Hypothalamus (tissue), 51 donors: ENCODE measurements at regions not wholly inside any gene's neighbourhood (a gene's known extent, or its start where the extent isn't known, plus 50 kb on each side); places are given as distances from the start of the nearest gene placed in this dataset.

Experiments
- DNase-seq, 51 donors: peaks; one replicate each; lab custom pipeline; 2025; lab: John Stamatoyannopoulos, UW

DNA sequence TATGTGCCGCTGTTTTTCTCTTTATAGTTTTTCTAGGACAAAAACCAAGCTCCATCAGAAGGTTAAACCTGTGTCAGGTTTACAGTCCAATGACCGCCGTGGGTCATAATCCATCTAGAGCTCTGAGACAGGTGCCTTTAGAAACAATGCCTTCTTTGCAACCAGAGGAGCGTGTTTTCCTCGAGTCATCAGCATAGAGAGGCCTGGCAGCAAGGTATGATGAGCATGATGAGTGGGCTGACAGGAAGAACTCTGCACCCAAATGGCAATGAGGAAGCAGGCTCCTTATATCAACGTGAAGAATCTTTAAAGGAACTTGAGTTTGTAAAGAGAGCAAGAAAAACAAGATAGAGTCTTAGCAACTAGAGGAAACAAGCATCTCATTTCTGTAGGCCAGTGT is 60.5 kb upstream of the NUDT4 start:
- DNase-seq: no peak

GRCh38 chr12:93318720-93319522 is 58.8 kb upstream of the NUDT4 start:
- DNase-seq: no peak

- DNase-seq: no peak
Measured at GRCh38 chr12:93319523-93320050, 58.1 kb upstream of the NUDT4 start.

- DNase-seq: no peak
Measured at GRCh38 chr12:93322784-93323183, 54.9 kb upstream of the NUDT4 start.

GRCh38 chr12:93323625-93324329 is 53.9 kb upstream of the NUDT4 start:
- DNase-seq: no peak

DNA sequence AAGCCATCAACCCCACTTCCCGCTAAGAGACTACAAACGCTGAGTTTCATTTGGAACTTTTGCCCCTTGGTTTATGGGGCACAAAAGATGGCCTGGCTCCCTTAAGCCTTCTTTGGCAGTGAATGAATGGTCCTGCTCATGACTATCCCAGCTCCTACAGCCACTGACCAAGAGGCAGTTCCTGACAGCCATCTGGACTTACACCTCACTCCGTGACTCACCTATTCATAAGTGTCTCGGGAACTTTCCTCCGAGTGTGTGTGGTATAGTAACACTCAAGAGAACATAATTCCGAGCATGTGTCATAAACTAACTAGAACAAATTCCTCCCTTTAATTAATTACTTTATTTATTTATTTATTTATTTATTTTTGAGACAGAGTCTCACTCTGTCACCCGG is 51.9 kb upstream of the NUDT4 start:
- peak in 8 of 51 donors; percentile 1 to 44 (median 13) for DNase-seq
